CD4-positive, alpha-beta T cell treated with Interleukin-10 for 1 hour (primary cell): ENCODE measurements at regions not wholly inside any gene's neighbourhood (a gene's known extent, or its start where the extent isn't known, plus 50 kb on each side); places are given as distances from the start of the nearest gene placed in this dataset.

Experiments used
- DNase-seq: peaks from one replicate; pipeline ENCODE4 v3.0.0-alpha.2; 2020

DNA sequence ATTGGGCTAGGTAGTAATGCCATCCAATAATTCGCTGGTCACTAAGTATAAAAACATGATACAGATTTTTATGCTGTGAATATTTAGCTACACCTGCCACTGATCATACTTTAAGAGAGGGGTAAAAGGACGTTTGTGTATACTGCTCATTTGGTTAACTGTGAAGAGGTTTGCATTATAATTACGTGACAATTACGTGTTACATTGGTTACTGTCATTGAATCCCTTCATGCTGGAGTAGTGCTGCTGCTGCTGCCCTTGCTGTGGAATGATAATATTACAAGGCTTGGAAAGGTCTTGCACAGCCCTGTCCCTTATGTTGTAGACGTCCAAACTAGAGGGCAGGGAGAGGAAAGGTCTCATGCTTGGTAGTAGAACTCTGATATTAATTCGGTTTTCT is 312.2 kb upstream of the ATP2B1 start:
- DNase-seq = no peak

DNA sequence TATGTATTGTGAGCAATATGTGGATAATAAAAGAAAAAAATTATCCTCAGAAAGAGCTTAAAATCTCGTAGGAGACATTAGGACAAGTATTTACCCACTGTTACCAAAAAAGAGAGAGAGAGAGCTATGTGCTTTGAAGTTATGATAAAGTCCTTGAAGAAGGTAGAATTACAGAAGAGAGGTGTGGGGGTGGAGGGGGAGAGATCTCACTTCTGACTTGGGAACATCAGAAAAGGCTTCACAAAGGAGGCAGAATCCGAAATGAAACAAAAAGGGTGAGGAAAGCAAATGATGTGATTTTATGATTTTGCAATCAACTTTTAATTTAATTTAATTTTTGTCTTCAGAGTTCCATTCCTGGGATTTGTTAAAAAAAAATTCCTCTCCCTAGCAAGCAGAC is 311.8 kb upstream of the ATP2B1 start:
- no peak for DNase-seq

DNA sequence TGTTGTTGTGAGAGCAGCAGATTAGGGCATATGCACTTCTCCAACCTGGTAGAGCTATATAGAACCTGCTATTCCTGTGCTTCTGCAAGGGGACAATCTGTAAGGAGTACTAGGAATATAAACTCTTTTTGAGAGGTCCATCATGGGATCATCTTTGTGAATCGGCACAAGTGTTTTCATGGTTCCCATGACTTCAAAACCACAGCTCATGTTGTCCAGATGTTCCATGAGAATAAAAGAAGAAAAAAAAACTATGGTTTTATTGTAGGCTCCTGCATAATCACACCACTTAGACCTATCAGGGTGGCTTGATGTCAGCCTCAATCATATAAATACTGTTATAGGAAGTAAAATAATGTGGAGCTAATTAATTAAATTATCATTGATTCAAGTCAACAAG is 311.4 kb upstream of the ATP2B1 start:
- DNase-seq = no peak

DNA sequence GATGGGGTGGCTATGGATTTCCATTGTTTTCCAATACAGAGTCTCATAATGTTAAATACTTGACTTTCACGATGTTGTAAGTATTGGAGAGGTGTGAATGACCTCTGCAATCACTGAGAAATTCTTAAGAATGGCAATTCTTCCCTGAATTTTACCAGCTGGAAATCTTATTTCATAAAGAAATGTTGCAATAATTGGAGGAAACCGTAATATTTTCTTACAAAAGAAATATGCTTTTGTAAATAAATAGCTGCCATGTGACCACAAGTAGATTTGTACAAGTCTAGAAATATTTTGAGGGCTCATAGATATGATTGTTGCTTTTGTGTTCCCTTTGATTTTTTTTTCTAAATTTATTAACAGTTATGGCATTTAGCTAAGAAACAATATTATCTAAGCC is 308.7 kb upstream of the ATP2B1 start:
- no peak for DNase-seq

DNA sequence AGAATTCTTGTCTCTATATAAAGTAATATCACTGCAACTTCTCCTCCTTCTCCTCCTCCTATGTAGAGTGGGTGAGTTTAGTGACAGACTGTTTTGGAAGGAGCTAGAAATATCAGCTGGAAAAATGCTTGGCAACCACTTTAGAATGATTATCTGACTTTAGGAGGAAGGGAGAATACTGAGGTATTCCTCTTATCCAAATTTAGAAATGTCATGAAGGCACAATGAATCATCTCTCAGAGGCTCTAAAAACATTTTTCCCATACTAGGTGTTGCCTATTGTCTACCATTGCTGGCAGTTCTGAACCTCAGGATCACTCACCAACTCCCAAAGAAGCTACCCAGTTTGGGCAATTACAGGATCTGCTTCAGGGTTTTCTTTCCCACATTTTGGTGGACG is 306.6 kb upstream of the ATP2B1 start:
- no peak for DNase-seq

DNA sequence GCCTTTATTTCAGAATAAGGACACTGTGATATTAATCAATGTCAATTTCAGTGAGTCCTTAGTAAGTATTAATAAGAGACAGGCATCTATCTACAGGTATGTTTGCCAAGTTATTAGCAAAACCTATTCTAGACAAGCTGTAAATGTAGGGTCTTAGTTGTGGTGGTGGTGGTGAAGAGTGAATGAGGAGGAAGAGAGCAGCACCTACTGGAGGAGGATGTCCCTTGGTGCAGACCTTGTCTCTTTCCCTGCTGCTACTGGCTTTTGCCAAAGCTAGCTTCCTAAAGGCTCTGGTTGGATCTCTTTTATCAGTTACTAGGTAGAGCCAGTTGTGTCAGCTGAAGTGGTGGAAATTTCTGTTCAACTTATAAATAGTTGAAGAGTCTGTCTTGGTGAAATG is 304.8 kb upstream of the ATP2B1 start:
- peak; percentile 44 for DNase-seq

DNA sequence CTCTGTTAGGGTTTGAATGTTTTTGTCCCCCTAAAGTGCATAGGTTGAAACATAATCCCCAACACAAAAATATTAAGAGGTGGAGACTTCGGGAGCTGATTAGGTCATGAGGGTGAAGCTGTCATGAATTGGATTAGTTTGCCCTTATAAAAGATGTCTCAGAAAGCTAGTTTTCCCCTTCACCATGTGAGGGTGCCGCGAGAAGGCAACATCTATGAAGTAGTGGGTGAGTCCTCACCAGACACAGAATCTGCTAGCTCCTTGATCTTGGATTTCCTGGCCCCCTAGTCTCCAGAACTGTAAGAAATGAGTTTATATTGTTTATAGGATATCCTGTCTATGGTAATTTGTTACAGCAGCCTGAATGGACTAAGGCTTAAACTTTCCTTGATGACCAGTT is 301.5 kb upstream of the ATP2B1 start:
- DNase-seq = no peak

DNA sequence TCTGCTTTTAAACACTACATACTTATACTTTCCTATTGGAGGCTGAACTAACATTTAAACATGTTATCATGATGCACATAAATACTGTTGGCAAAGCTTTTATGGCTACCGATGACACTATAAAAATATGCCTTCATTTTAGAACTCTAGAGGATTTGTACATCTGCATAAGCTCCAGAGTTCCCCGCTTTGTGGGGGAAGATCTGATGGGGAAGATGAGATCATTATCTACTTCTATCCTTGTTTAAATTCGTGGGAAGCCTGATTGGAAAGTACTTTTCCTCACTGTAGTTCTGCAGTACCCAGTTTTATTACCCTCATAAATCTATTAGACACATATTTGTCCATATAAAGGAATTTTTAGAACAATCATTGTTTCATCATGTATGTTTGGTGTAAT is 299.6 kb upstream of the ATP2B1 start:
- no peak for DNase-seq

DNA sequence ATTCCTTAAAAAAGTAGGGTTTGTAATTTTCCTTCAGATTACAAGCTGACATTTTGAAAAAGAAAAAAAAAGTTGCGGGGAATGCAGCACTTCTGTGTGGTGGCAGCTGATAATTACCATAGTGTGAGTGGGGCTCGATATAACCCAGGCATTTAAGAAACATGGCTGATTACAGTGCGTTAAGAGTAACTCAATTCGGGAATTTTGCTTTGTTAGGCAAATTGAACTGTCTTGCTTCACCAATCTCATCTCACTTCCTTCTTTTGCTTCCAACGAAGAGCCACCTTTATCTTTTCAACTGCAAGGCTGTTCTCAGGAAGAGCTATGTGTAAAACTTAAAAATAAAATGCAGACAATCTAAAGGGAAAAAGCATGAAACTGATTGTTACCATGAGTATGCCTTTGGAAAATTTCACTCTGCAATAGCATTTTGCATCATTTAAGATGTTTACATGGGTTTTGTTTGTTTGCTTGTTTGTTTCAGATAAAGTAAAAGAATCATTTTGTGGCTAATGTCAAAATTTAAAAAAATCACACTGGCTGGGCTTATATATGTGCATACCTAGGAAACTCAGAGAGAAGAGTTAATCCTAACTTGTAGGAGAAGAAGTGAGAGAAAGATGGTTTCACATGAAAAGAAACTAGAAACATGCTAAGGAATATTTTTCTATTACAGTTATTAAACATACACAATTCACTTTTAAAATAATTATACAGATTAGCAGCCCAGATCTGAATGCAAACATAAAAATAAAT is 295.9 kb upstream of the ATP2B1 start:
- no peak for DNase-seq

DNA sequence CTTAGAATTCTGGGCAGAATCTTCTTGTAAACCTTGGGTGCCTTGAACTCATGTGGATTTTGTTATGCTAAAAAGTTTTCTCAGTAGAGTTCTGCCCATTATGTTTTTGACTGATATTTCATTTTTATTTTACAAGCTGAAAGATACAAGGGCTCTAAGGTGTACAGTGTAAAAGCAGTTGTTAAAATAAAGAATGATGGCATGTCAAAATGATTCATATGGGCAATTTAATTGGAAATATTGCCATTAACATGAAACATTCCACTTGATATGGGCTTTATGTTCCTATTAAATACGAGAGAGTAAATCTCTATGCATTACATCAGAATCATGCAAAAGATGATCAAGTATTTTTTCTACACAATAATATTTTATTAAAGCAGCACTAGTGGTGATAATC is 295.1 kb upstream of the ATP2B1 start:
- DNase-seq = no peak

DNA sequence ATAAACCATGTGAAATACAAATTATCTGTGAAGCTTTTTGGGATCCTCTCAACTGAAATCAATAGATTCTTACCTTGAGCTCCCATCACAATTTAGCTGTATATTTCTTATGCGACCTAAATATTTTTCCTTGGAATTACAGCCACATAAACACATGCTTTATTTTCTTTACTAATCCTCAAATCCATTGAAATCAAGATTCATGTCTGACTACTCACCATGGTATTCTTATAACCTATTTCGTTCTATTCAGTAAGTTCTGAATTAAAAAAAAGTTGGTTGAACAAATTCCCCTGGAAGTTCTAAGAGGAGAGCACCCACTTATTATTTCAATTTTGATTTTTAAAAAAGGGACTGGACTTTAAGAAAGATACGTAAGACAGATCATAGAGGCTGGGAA is 292.1 kb upstream of the ATP2B1 start:
- no peak for DNase-seq

DNA sequence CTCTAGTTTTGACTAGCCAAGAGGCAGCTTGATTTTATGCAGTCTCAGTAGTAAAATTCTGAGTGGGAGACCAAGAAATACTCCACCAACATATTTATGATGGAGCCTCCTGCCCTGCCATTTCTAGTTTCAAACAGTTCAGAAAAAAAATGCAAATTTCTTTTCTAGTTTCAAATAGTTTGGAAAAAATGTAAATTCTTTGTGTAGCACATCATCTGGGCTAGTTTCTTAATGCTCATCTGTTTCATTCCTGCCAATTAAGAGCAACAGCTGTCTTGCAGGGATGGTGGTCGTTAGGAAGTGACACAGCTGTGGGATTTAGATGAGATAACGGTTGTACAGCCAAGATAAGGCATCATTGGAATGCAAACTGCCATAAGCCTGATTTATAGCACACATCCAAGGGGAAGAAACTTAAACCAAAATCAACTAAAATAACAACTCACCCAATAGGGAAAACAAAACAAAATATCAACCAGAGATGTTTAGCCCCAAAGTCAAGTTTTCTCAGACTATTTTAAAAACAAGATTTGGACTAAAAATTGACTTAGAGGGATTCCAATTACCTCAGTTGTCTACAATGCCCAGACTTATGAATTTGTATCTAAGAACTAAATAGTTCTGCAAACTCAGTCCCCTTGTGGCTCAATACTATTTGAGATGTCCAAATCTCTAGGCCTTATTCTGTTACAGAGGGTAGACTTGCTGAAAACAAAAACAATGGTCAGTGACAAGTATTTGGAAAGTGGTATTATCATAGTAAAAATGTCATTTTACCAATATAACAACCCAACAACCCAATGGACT is 291.3 kb upstream of the ATP2B1 start:
- DNase-seq = no peak

DNA sequence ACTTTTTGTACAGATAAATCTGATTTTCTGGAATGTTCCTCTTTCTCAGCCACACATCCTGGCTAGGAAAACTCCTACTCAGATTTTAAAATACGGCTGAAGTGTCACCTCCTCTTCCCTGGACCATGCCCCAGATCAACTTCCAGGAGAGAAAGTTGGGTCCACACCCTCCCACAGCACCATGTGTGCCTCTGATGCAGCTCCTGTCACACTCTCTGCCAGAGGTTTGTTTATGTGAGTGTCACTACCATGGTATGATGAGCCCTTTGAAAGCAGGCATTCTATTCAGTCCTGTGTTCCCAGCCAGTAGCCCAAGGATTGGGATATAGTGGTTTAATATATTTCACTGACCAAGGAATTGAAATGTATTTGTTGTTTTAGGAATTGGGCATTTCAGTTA is 287.2 kb upstream of the ATP2B1 start:
- no peak for DNase-seq

DNA sequence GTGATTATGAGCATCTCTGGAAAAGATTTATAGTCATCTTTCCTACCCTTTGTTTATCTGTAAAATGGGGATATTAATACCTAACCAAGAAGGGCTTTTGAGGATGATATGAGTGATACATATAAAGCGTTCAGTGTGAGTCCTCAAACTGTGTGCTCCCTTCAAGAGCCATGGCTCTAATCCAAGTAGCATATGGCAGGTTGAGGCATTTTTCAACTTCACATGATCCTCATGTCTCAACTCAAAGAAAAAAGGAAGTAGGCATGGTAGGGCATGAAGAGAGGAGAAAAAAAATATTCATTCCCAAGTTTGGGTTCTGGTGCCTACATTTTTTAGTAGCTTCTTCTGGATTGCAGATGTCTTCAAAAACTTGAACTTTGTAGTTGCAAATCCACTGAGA is 286.3 kb upstream of the ATP2B1 start:
- no peak for DNase-seq

DNA sequence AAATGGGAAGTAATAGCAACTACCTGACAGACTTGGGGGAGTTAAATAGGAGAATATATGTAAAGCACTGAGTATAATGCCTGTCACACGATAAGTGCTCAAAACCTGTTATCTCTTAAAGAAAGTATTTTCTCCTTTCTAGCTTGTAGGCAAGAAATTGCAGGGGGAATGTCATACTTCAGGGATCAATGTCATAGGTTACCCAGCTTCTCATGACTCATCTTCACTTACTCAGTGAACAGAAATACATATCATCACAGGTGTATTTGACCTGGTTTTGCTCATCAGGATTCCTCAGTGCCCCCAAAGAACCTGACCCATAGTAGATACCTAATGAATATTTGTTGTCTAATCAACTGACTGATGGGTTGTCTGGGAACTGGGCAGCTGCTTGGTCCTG is 285.0 kb upstream of the ATP2B1 start:
- no peak for DNase-seq

DNA sequence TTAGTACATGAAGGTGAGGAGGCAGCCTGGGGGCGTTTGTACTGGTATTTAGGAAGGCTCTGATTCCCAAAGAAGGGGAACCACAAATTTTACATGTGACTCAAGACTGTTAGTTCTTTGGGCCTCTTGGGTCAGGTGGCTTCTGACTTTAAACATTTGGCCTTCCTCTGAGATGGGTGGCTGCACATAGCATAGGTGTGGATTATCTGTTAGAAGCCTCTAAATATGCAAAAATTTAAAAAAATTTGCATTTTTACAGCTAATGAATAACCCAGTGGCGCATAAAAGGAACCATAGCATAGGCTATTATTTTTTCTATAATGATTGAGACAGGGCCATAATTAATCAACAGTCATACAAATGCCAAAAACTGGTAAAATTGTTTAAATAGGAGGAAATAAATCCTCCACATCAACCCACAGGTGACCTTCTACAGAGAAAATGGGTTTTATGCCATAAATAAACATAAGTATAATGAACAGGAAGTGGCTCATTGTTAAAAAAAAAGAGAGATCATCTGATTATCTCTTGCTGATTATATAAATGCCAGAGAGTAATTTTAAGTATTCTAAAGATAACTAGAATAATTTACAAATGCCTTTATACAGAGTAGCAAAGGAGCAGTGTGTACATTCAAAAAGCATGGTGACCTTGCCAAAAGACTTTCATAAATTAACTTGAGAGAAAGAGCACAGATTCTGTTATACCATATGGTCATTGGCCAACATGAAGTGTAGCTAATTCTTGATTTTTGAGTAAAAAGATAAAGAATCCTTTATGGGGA is 284.2 kb upstream of the ATP2B1 start:
- no peak for DNase-seq

DNA sequence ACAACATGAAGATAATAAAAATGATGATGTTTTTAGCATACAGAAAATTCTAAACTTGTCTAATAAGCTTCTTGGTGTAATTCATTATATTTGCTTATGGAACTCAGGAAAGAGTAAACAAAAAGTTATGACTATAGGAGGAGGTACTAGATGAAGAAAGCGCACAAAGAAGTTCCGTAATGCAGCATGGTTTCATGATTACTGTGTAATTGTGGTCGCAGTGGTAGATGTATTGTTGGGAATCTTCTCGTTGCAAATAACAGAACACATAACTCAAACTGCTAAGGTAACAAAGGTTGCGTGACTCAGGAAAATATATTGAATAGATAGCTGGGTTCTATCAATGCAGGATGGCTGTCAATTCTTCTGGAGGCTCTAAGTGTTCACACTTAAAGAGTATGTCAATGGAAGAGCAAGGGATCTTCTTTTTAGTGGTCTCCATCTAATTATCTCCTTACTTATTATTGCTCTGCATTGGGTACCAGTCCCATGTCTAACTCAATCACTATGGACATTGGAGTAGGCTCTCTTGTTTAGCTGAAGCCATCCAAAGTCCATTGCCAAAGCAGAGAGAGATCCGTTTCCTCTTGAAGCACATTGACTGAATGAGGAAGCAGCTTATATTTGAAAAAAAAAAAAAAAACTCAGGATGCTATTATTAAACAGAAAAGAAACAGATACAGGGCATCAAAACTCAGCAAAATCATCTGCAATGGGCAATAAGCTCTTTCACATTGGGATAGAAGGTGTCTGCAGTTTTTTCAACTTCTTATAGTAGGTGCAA is 283.4 kb upstream of the ATP2B1 start:
- DNase-seq = no peak

DNA sequence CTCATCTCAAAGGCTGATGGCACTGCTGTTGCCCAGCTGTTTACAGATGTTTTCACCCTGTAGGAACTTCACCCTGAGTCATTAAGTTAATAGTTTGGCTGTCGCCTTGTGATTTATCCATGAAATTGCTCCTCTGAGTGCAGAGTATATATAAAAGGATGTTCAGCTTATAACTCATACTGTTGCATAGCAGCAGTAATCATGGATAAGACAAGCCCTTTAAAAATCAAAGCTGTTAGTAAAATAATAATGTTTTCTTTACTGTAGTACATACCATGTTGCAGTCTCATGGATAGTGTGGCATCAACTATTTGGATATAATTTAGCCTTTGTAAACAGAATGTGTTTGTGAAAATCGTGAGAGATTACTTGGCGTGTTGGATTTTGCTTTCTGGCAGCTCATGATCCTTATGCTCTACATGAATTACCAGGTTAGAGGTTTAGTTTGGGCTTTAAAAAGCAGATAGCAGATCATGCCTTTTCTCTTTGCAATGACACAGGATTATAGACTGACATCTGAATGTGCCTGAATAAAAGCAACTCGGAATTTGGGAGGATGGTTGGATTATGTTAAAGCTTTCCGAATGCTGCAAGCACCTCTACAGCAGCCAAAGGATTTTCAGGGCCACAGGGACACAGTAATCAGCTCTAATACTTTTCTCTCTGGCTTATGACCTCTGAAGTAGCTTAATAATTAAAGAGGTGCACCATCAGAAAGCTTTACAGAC is 279.7 kb upstream of the ATP2B1 start:
- DNase-seq = no peak

DNA sequence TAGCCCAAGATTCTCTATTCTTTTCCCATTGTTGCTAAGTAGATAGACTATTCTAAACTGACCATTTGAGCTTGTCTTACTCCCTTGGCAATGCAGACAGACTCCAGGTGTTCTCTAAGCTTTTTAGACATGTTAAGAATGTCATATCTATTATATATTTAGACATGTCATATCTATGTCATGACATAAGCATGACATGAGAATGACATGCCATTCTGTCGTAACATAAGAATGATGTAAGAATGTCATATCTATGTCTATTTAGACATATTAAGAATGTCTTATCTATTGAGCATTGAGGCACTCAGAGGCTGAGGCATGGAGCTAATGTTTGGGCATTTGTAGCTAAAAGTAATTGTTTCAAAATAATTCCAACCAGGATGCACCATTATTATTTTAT is 277.3 kb upstream of the ATP2B1 start:
- no peak for DNase-seq

DNA sequence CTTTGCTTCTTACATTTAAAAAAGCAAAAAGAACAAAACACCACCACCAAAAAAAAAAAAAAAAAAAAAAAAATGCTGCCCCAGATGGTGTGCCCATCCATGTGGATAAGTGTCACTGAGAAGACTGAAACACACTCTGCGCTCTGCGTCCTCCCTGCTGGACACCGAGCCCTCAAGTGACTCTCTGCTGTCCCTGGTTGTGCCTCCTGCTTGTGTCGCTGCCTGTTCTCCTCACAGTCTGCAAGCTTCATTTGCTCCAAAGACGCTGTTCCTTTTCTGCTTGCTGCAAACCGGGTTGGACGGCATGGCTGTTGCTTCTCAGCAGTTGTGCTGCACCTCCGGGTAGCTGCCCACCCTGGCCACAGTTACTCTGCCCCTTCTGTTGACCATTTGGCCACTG is 276.2 kb upstream of the ATP2B1 start:
- no peak for DNase-seq

DNA sequence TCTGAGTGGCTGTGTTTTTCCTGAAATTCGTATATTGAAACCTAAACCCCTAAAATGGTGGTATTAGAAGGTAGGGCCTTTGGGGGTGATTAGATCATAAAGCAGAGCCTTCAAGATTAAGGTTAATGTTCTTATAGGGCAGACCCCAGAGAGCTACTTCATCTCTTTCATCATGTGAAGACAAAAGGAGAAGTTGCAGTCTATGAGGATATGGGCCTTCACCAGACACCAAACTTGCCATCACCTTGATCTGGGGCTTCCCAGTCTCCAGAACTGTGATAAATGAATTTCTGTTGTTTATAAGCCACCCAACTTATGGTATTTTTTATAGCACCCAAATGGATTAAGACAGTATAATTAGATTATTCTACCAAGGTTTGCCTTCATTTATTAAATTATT is 275.0 kb upstream of the ATP2B1 start:
- no peak for DNase-seq

DNA sequence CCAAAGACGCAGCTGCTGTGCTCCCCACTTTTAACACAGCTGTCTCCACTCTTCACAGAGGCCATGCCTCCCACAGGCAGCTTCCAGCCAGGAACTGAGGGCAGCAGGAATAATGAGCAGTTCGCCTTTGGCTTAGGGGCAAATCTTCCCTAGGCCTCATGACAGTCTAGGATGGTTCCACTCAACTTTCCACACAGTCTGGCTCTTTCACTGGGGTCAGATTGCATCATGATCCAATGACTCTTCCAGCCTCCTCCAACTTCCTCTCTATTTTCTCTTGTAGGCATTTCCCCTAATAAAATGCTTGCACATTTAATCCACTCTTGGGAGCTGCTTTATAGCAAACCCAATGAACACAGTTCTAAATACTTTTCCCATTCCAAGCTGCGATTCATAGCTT is 271.6 kb upstream of the ATP2B1 start:
- DNase-seq = no peak
